NCI-H2029 treated with DMSO at 0.1 percent for 48 hours (cell line): ENCODE measurements at regions not wholly inside any gene's neighbourhood (a gene's known extent, or its start where the extent isn't known, plus 50 kb on each side); places are given as distances from the start of the nearest gene placed in this dataset.

Experiments used
- DNase-seq: peaks from one replicate; lab custom pipeline; 2025; lab: John Stamatoyannopoulos, UW

DNA sequence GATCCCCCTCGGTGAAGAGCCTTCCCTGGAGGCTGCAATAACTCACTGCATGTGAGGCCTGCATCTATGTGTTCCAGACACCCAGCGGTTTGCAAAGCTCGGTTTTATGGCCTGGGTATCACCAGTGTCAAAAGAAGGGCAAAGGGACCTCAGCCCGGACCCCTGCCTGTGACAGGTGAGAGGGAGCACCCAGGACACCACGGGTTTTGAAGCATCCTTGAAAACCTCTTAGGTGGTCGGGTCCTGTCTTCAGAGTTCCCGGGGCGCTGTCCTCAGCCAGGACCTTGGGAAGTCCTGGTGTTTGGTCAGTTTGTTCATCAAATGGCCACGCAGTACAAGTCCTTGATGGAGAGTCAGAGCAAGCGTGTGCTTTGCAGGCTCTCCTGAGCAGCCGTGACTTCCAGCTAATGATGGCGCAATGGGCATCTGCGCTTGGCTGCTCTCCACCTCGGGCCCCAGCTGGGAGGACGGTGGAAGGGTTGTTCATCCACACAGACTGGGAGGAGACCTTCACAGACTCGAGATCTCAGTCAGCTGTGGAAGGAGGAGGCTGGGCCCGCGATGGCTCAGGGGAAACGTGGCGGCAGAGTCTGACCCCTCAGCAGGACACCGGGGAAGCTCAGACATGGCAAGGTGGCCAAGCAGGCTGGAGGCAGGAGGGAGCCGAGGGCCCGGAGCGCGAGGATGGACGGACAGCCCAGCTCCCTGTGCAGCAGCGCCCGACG is 113.1 kb upstream of the GPC1 start:
- DNase-seq = no peak

- DNase-seq = no peak
These were observed 112.5 kb upstream of the GPC1 start for GRCh38 chr2:240322991-240323390.

GRCh38 chr2:240323601-240324291 is 111.7 kb upstream of the GPC1 start:
- no peak for DNase-seq

- no peak for DNase-seq
These were observed 111.0 kb upstream of the GPC1 start for GRCh38 chr2:240324312-240325015.

DNA sequence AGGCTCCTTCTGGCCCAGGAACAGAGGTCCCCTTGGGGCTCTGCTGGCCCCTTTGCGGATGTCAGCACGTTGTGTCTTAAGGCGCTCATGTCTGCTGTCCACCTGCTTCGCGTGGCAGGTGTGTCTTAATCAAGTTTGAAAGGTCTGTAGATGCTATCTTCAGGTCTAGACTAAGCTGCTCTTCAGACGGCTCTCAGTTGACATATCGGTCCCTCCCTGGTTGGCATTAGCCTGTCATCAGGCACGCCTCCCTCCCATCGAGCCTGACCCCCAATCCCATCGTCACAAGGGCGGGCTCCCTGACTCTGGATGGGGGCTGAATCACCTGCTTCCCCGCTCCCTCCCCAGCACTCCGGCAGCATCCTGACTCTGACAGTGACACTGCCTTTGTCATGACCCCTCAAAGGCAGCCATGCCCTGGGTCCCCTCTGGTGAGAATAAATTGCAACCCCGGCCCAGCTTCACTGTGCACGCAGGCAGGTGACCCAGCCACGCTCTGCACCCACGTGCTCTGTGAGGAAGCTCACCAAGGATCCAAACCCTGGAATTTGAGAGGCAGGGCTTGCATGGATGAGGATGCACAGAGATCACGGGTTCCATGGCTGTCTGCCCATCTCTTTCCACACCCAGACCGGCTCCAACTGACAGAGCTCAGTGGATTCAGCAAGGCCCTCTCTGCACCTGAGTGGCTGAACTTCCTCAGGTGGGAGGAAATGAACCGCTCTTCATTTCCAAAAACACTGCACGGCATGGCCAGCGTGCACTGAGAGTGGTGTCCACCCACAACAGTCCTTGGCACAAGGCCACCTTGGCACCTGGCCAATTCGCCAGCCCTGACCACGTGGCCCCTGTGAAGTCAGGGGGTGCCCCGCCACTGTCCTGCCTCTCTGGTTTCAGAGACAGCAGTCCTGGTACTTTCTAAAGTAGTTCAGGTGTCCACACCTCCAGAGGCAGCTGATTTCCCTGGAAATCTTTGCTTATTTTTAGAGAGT is 110.2 kb upstream of the GPC1 start:
- no peak for DNase-seq

DNA sequence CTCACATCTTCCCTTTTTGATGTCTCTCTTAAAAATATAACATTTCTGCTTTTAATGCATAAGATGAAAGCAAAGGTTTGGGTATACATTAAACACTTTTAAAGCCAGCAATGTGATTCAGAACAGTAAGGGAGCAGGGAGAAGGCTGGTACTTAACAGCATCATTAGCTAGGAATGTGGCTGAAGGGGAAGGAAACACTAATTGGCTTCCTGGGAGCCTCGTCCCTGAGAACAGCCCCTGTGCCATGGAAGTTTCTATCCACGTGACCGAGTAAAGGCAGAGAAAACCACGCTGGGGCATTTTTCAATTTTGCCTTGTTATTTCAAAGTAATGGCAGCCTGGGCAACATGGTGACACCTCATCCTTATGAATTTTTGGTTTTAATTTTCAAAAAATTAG is 109.2 kb upstream of the GPC1 start:
- DNase-seq = no peak

DNA sequence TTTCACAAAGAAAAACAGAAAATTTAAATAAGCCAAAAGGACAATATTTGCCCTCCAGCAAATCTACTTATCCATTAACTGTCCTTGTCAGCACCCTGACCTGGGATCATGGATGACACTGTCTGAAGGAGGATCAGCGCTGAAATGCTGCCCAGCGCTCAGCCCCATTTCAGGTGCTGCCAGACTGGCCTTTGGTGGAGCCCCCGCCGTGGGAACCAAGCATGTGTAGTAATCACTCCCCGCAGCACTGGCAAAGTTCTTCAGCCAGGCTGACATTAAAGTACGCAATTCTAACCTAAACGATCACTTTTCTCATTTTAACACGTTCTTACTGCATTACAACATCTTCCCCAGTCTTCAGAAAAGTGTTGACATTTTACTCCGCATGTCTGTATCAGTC is 108.6 kb upstream of the GPC1 start:
- DNase-seq = no peak

- no peak for DNase-seq
These were observed 107.9 kb upstream of the GPC1 start for GRCh38 chr2:240327566-240327965.

GRCh38 chr2:240328526-240328925 is 106.9 kb upstream of the GPC1 start:
- DNase-seq = no peak

DNA sequence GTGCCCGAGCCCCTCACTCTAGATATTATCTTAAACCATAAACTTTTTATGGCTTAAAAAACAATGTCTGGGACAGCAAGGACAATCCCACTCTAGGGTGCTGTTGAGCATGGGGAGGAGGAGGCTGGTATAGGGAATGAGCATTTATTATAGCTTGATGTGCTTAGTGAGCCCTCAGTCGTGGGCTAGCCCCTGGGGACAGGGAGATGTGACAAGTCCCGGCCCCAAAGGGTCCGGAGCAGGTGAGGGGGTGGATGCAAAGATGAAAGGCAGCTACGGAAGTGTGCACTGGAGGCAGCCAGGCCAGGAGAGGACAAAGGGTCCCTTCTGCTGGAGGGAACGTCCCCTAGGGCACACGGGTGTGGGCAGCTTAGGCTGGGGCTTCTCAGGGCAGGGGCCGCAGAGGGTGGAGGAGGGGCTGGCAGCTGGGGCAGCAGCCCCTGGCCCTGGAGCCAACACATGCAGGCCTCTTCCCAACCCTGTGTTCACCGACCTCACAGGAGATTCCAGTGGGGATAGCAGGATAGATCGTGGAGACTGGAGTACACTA is 106.3 kb upstream of the GPC1 start:
- no peak for DNase-seq

DNA sequence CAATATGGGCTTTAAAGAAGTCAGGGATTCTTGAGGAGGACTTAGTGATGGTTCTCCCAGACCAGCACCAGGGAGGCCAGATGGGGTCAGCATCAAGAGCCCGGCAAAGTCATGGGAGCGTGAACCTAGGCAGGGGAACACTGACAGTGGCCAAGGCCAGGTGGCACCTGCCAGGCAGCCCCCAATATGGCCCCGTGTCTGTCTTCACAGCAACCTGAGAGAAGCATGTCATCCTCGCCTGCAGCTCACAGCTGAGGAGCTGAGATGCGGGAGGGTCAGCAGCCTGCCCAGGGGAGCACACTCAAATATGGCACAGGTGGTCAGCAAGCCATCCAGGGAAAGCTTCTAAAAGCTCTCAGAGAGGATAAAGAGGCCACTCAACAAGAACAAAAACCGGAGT is 105.7 kb upstream of the GPC1 start:
- no peak for DNase-seq

DNA sequence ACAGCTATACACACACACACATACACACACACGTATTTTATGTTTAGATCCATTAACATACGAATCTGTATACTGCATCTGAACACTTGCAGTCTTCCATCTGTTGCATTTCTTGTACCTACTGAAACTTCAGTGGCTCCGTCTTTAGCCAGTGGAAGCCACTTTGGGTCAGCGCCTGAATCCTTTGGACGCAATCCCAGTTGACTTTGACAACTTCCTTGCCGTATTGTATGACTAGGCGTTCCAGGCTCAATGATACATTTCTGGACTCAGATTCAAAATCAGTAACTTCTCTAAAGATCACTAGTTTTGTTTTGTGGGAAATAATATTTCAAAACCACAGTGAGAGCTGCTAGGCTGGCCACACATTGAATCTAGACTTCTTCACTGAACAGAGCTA is 101.5 kb upstream of the GPC1 start:
- DNase-seq = no peak

- DNase-seq = no peak
These were observed 100.4 kb upstream of the GPC1 start for GRCh38 chr2:240335061-240335460.

DNA sequence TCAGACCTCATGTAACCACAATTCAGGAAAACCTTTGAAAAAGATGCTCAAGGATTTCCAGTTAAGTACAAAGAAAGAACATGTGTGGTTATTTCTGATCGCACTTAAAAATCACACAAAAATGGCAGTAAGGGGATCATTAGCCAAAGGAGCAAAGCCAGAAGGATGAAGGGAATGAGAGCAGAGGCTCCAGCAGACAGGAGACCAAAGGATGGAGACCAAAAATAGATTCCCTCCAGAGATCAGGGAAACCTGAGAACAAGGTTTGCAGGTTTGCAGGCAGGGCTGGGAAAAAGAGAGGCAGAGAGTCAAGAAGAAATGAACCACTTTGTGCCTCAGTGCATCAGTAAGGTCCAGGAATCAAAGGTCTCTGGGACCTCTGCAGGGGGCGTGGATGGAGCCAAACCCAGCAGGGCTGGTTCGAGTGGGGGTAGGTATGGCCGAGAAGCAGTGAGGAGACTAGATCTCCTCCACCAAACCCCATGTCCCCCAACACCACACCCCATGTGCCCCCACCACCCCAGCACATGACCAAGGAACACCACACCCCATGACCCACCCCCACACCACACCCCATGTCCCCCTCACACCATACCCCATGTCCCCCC is 98.5 kb upstream of the GPC1 start:
- DNase-seq = no peak

DNA sequence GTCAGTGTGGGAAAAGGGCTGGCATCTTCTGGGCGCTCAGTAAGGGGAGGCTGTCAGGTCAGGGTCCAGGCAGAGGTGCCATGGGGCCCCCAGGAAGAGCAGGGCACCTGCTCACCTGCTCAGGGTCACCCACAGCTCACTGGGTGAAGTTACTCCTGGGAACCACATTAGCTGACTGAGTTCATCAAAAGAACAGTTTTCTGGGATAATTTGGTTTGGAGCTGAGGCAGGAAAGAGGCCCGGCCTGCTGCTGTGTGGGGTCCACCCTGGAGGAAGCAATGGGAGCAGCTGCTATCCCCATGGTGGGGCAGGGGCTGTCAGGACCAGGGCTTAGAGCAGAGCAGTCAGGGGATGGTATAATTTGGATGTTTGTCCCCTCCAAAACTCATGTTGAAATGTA is 97.2 kb upstream of the GPC1 start:
- DNase-seq = no peak

DNA sequence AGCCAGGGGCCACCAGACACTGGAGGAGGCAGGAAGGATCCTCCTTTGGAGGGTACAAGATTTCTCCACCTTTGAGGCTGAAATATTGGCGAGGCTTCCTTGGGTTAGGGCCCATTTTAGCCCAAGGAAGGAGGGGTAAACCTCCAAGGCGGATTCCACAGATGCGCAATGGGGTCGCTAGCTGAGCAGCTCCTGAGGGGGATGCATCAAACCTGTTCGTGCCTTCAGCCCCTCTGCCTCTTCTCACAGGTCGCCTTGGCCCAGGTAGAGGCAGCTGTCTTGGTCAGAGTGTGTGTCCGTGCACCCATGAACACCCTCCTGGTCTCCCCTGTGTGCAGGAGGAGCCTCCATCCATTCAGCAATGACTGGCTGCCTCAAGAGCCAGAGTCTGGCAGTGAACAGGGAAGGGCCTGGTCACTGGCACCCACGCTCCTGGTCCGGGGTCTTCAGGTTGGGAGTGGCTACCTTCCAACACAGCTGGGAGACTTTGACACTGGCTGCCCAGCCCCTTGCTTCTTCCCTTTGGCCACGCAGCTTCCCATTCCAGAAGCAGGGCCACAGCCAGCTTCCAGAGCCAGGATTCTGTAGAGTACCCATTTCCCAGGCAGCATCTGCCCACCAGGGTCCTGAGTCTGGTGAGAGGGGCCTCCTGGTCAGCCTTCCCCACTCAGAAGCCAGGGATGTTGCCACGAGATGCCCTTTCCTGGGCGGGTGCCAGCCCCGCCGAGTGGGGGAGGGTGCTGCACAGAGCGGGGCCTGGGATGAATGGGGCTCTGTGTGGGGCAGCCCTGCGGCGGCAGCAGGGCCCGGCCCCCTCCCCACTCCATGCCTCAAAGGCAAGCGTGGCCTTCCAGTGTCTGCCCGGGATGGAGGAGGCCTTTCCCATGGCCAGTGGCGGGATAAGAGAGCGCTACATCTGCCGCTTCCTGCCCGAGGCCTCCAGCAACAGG is 95.8 kb upstream of the GPC1 start:
- no peak for DNase-seq

DNA sequence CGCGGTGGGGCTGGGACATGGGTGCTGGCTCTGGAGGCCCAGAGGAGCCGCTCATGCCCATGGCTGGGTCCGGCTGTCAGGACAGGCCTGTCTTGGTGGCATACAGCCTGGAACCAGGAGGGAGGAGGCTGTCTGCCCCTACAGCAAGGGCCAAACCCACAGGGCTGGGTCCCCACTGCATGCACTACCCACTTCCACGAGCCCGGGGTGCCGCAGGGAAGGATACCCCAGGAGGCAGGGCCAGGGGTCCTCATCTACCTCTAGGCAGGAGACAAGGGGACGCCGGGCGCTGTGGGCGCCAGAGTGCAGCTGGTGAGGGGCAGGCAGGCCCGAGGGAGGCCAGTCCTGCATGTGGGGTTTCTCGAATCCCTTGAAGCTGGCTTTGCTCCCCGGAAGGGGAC is 95.1 kb upstream of the GPC1 start:
- DNase-seq = no peak

GRCh38 chr2:240341064-240341463 is 94.4 kb upstream of the GPC1 start:
- DNase-seq = no peak

- DNase-seq = no peak
These were observed 91.9 kb upstream of the GPC1 start for GRCh38 chr2:240343548-240343947.

- no peak for DNase-seq
These were observed 90.6 kb upstream of the GPC1 start for GRCh38 chr2:240344904-240345303.
